Right atrium auricular region (tissue), 2 donors: ENCODE measurements at regions not wholly inside any gene's neighbourhood (a gene's known extent, or its start where the extent isn't known, plus 50 kb on each side); places are given as distances from the start of the nearest gene placed in this dataset.

Experiments used
- DNase-seq: peaks from one replicate; pipeline ENCODE4 v3.0.0-alpha.2; 2019; ENCODE audit warnings: low spot score
- H3K27ac ChIP-seq, 2 donors: fragments of 200-600 bp; sonication (generic); 1 replicate in 1 of 2; 2 replicates in 1 of 2; pipeline ENCODE4 v1.5.1; 2016 to 2019
- H3K27me3 ChIP-seq, 2 donors: fragments of 200-600 bp; sonication (generic); one replicate each; pipeline versions ENCODE4 v1.5.1 to v1.6.0; 2017 to 2019
- H3K36me3 ChIP-seq: fragments of 200-600 bp; sonication (generic); one replicate; pipeline ENCODE4 v1.5.1; 2016
- H3K4me1 ChIP-seq, 2 donors: fragments of 200-600 bp; sonication (generic); one replicate each; pipeline versions ENCODE4 v1.5.1 to v1.6.0; 2017 to 2019
- H3K4me3 ChIP-seq, 2 donors: fragments of 200-600 bp; sonication (generic); 1 replicate in 1 of 2; 2 replicates in 1 of 2; pipeline ENCODE4 v1.5.1; 2017 to 2019; ENCODE audit warnings: mild to moderate bottlenecking in 1 of 2, moderate library complexity in 1 of 2
- H3K9me3 ChIP-seq, 2 donors: fragments of 200-600 bp; sonication (generic); one replicate each; pipeline ENCODE4 v1.5.1; 2019
- TF ChIP-seq, protein P1 (sequence below), 2 donors: fragments of 200-600 bp; sonication (generic); IDR thresholded peaks; one replicate each; pipeline ENCODE4 v1.5.1; 2019; ENCODE audit warnings: antibody characterized with exemption in 2 of 2

DNA sequence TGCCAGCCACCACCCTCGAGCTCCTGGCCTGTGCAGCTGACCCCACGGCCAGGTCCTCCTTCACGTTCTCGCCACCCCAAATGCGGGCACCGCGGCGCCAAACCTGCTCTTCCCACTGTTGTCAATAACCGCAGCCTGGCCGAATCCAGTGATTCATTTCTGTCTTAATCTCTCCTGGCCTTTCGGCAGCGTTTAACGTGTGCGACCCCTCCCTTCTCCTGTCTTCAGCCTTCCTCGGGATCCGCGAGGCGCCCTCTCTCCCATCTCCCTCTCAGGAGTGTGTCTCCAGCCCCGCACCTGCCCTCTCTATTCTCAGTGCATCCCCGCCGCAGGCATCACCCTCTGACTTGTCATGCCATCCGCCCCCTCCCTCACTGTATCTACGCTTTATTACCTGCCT lies 91.4 kb downstream of the THBS2 start:
- DNase-seq, result no peak
- Histone ChIP-seq H3K4me3 (no peak overlapping the region), H3K27ac (peak overlapping the region; percentile 58 to 60), H3K9me3 (no peaks in the 10 kb centered on the region), H3K36me3 (no peaks in the 10 kb centered on the region), H3K27me3 (no peaks in the 10 kb centered on the region), H3K4me1 (peaks cover 0 to 30% of the 10 kb centered on the region in 2 donors)
- TF ChIP-seq, protein P1, sequence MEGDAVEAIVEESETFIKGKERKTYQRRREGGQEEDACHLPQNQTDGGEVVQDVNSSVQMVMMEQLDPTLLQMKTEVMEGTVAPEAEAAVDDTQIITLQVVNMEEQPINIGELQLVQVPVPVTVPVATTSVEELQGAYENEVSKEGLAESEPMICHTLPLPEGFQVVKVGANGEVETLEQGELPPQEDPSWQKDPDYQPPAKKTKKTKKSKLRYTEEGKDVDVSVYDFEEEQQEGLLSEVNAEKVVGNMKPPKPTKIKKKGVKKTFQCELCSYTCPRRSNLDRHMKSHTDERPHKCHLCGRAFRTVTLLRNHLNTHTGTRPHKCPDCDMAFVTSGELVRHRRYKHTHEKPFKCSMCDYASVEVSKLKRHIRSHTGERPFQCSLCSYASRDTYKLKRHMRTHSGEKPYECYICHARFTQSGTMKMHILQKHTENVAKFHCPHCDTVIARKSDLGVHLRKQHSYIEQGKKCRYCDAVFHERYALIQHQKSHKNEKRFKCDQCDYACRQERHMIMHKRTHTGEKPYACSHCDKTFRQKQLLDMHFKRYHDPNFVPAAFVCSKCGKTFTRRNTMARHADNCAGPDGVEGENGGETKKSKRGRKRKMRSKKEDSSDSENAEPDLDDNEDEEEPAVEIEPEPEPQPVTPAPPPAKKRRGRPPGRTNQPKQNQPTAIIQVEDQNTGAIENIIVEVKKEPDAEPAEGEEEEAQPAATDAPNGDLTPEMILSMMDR (IDR thresholded peaks at IDR 0.05), result no peak

DNA sequence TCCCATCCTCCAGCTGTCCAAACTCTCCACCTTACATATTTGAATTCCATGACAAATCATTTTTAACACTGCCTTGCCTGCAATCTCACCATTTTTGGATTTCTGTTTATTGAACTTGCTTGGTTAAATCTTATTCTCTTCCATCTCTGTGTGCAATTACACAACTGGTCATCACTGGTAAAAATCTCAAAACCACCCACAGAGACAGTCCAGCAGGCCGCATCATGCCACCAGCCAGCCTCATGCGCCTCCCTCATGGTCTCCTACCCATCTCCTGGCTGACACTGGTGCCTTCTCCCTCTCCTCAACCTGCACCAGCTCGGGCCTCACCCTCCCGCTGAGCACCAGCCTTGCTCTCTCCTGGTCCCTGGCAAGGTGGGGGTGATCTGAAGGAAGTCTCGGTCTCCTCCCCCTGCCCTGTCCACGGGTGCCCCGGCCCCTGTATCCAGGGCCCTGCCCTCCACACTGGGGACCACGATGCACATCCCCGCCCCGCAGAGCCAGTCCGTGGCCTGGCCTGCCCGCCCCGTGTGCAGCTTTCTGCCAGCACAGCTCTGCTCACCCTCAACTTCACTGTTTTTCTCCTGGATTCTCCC lies 92.0 kb downstream of the THBS2 start:
- DNase-seq, result no peak
- peak overlapping the region; percentile 58 to 60 for H3K27ac ChIP-seq
- TF ChIP-seq, protein P1 (IDR thresholded peaks at IDR 0.05), result no peak

DNA sequence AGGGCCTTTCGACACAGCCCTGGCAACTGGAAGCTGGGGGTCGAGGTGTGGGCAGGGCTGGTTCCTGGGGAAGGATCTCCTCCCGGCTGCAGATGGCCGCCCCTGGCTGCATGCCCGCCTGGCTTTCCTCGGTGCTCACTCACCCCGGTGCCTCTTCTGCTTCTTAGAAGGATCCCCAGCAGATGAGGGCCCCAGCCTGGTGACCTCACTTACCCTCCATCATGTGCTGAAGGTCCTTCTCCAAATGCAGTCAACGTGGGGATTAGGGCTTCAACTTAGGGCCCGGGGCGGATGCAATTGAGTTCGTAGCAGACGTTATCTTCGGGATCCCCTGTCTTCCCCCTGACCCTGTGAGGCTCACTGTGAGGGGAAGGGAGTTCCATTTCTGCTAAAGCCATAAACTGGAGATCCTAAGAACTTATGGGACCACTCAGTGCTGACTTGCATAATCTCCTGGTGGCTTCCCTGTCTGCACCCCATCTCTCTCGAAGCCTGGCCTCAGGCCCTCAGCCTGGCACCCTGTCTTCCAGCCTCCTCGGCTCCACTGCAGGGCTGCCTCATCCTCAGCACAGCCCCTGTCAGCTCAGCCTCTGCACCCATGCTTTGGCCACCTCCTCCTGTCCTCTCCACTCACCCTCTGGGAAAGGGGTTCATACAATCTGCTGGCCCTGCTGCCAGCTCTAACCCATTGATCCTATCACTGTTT lies 92.6 kb downstream of the THBS2 start:
- no peaks in the 10 kb centered on the region for H3K27me3 ChIP-seq
- no peak for DNase-seq

More for the DNA sequence above, 92.0 kb downstream of the THBS2 start:
- H3K4me3 ChIP-seq, result no peak overlapping the region
- no peaks in the 10 kb centered on the region for H3K36me3 ChIP-seq
- H3K9me3 ChIP-seq, result no peaks in the 10 kb centered on the region
- no peaks in the 10 kb centered on the region for H3K27me3 ChIP-seq
- peaks cover 0 to 31% of the 10 kb centered on the region in 2 donors for H3K4me1 ChIP-seq

DNA sequence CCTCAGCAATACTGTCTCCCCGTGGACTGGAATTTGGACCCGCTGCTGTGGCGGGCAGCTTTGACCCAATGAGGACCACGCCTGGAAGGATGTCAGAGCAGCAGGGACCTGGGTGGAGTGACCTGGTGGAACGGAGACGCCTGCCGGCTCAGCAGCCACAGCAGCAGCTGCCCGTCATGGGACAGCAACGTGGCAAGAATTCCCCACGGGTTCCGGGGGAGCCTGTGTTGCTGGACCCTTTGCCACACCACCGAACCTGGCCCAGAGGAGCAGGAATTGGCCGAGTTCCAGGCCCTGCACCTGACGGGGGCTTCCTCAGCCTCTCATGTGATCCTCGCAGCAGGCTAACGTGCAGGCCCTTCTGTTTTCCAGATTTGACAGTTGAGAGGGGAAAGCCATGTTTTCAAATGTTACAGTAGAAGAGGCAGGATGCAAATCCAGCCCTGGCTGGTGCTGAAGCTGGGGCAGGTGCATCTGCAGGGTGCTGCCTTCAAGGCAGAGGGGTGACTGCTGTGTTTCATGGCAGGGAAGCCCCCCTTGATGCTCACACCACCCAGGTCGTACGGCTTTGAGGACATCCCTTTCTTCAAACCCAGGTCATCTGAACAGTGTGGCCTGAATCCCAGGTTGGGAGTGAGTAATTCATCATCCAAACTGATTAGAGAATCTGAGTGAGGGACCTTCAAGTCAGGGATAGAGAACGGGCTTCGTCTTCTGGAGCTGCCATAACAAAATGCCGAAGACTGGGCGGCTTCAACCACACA lies 93.4 kb downstream of the THBS2 start:
- no peak overlapping the region for H3K27ac ChIP-seq
- no peak for DNase-seq
- no peaks in the 10 kb centered on the region for H3K27me3 ChIP-seq
- TF ChIP-seq, protein P1 (IDR thresholded peaks at IDR 0.05), result no peak
- H3K9me3 ChIP-seq, result no peaks in the 10 kb centered on the region
- no peak overlapping the region for H3K4me3 ChIP-seq
- no peaks in the 10 kb centered on the region for H3K36me3 ChIP-seq
- peaks cover 0 to 31% of the 10 kb centered on the region in 2 donors for H3K4me1 ChIP-seq

More for the DNA sequence above, 92.6 kb downstream of the THBS2 start:
- H3K36me3 ChIP-seq, result no peaks in the 10 kb centered on the region
- no peak overlapping the region for H3K27ac ChIP-seq
- TF ChIP-seq, protein P1 (IDR thresholded peaks at IDR 0.05), result no peak
- H3K4me3 ChIP-seq, result no peak overlapping the region
- peaks cover 0 to 31% of the 10 kb centered on the region in 2 donors for H3K4me1 ChIP-seq
- no peaks in the 10 kb centered on the region for H3K9me3 ChIP-seq

DNA sequence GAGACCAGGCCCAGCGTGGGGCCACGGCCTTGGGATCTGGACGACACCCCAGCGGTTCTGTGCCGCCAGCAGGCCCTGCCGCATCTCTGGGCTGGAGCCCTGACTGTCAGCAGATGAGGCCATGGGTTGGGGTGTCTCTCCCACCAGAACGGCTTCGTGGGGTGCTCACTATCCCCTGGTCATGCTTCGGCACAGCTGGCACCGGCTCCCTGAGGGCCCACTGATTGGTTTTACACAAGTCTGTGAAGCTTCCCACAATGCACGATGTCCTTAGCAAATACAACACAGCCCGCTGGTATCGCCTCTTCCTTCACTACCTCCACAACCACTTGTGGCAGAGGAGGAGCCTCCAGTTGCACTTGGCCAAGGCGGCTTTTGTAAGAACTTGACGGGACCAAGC lies 94.3 kb downstream of the THBS2 start:
- Histone ChIP-seq H3K27me3 (no peaks in the 10 kb centered on the region), H3K4me1 (peaks cover 0 to 31% of the 10 kb centered on the region in 2 donors), H3K36me3 (no peaks in the 10 kb centered on the region), H3K9me3 (no peaks in the 10 kb centered on the region), H3K4me3 (no peak overlapping the region), H3K27ac (no peak overlapping the region)
- DNase-seq, result no peak
- TF ChIP-seq, protein P1 (IDR thresholded peaks at IDR 0.05), result no peak
